ENCODE measurements at regions not wholly inside any gene's neighbourhood (a gene's known extent, or its start where the extent isn't known, plus 50 kb on each side); places are given as distances from the start of the nearest gene placed in this dataset.
A peak's percentile ranks its signal among the peaks of the same experiment; 100 is the strongest.

- Mint-ChIP-seq H3K9me3 (ENCODE audit: unreplicated experiment) (no peaks in the 10 kb centered on the region), H3K36me3 (ENCODE audit: unreplicated experiment) (no peaks in the 10 kb centered on the region), H3K27me3 (ENCODE audit: unreplicated experiment) (no peaks in the 10 kb centered on the region), H3K27ac (ENCODE audit: unreplicated experiment) (no peak overlapping the region), H3K4me3 (ENCODE audit: unreplicated experiment) (no peak overlapping the region), H3K4me1 (ENCODE audit: low read depth, unreplicated experiment) (no peaks in the 10 kb centered on the region)
- no peak for DNase-seq
- no peak for TF ChIP-seq CTCF (IDR thresholded peaks at IDR 0.05; ENCODE audit: partially characterized antibody, unreplicated experiment)
Measured at GRCh38 chr11:33488971-33489370, 211.7 kb downstream of the C11orf91 start.

GRCh38 chr11:33480626-33481025, 220.0 kb downstream of the C11orf91 start:
- DNase-seq: no peak
- no peak for TF ChIP-seq CTCF (IDR thresholded peaks at IDR 0.05; ENCODE audit: partially characterized antibody, unreplicated experiment)
- H3K4me3 Mint-ChIP-seq (ENCODE audit: unreplicated experiment): no peak overlapping the region
- H3K27ac Mint-ChIP-seq (ENCODE audit: unreplicated experiment): no peak overlapping the region
- H3K36me3 Mint-ChIP-seq (ENCODE audit: unreplicated experiment): no peaks in the 10 kb centered on the region
- H3K4me1 Mint-ChIP-seq (ENCODE audit: low read depth, unreplicated experiment): no peaks in the 10 kb centered on the region
- H3K9me3 Mint-ChIP-seq (ENCODE audit: unreplicated experiment): no peaks in the 10 kb centered on the region
- no peaks in the 10 kb centered on the region for H3K27me3 Mint-ChIP-seq (ENCODE audit: unreplicated experiment)

GRCh38 chr11:33479231-33479630, 221.4 kb downstream of the C11orf91 start:
- H3K27ac Mint-ChIP-seq (ENCODE audit: unreplicated experiment): no peak overlapping the region
- H3K9me3 Mint-ChIP-seq (ENCODE audit: unreplicated experiment): no peaks in the 10 kb centered on the region
- no peak for DNase-seq
- H3K4me1 Mint-ChIP-seq (ENCODE audit: low read depth, unreplicated experiment): no peaks in the 10 kb centered on the region
- TF ChIP-seq CTCF (IDR thresholded peaks at IDR 0.05; ENCODE audit: partially characterized antibody, unreplicated experiment): no peak
- no peak overlapping the region for H3K4me3 Mint-ChIP-seq (ENCODE audit: unreplicated experiment)
- no peaks in the 10 kb centered on the region for H3K27me3 Mint-ChIP-seq (ENCODE audit: unreplicated experiment)
- no peaks in the 10 kb centered on the region for H3K36me3 Mint-ChIP-seq (ENCODE audit: unreplicated experiment)

GRCh38 chr11:33478111-33478573, 221.0 kb downstream of the HIPK3 start:
- no peak for TF ChIP-seq CTCF (IDR thresholded peaks at IDR 0.05; ENCODE audit: partially characterized antibody, unreplicated experiment)
- Mint-ChIP-seq H3K36me3 (ENCODE audit: unreplicated experiment) (no peaks in the 10 kb centered on the region), H3K4me1 (ENCODE audit: low read depth, unreplicated experiment) (peaks cover 3% of the 10 kb centered on the region), H3K9me3 (ENCODE audit: unreplicated experiment) (no peaks in the 10 kb centered on the region), H3K27ac (ENCODE audit: unreplicated experiment) (no peak overlapping the region), H3K27me3 (ENCODE audit: unreplicated experiment) (no peaks in the 10 kb centered on the region), H3K4me3 (ENCODE audit: unreplicated experiment) (no peak overlapping the region)
- peak; percentile 27 for DNase-seq

GRCh38 chr11:33476945-33477606, 219.9 kb downstream of the HIPK3 start:
- DNase-seq: no peak
- H3K36me3 Mint-ChIP-seq (ENCODE audit: unreplicated experiment): no peaks in the 10 kb centered on the region
- peaks cover 3% of the 10 kb centered on the region for H3K4me1 Mint-ChIP-seq (ENCODE audit: low read depth, unreplicated experiment)
- peaks cover under 1% of the 10 kb centered on the region for H3K27me3 Mint-ChIP-seq (ENCODE audit: unreplicated experiment)
- no peak for TF ChIP-seq CTCF (IDR thresholded peaks at IDR 0.05; ENCODE audit: partially characterized antibody, unreplicated experiment)
- H3K27ac Mint-ChIP-seq (ENCODE audit: unreplicated experiment): no peak overlapping the region
- no peaks in the 10 kb centered on the region for H3K9me3 Mint-ChIP-seq (ENCODE audit: unreplicated experiment)
- H3K4me3 Mint-ChIP-seq (ENCODE audit: unreplicated experiment): no peak overlapping the region
